GM23338 (cell line): ENCODE measurements at regions not wholly inside any gene's neighbourhood (a gene's known extent, or its start where the extent isn't known, plus 50 kb on each side); places are given as distances from the start of the nearest gene placed in this dataset.

ENCODE experiments used
- ATAC-seq: fragments of 200-7000 bp; cut with Tn5 transposase; 3 replicates; pipeline ENCODE4 v1.9.1; 2020
- DNase-seq: peaks from one replicate; pipeline ENCODE4 v3.0.0-alpha.2; 2015; ENCODE audit warnings: low spot score
- H2AFZ ChIP-seq: fragments of 200-600 bp; sonication (generic); 2 replicates; pipeline ENCODE4 v1.8.0; 2016; ENCODE audit warnings: antibody characterized with exemption, mild to moderate bottlenecking, moderate library complexity
- H3F3A ChIP-seq: fragments of 200-600 bp; sonication (generic); replicated peaks from 2 replicates; pipeline ENCODE4 v1.8.0; 2017; ENCODE audit warnings: antibody characterized with exemption, mixed run types, low read depth
- H3K27ac ChIP-seq: fragments of 200-600 bp; sonication (generic); 2 replicates; pipeline ENCODE4 v1.6.1; 2016; ENCODE audit warnings: low read depth
- H3K27me3 ChIP-seq: fragments of 200-600 bp; sonication (generic); 2 replicates; pipeline ENCODE4 v1.8.0; 2016; ENCODE audit warnings: mild to moderate bottlenecking, mixed run types, moderate library complexity; ENCODE audit not compliant: insufficient read depth
- H3K36me3 ChIP-seq: fragments of 200-600 bp; sonication (generic); 2 replicates; pipeline ENCODE4 v1.8.0; 2016; ENCODE audit warnings: mild to moderate bottlenecking; ENCODE audit not compliant: insufficient read depth
- H3K4me1 ChIP-seq: fragments of 200-600 bp; sonication (generic); 2 replicates; pipeline ENCODE4 v1.8.0; 2016; ENCODE audit warnings: mild to moderate bottlenecking, moderate library complexity; ENCODE audit not compliant: insufficient read depth
- H3K4me2 ChIP-seq: fragments of 200-600 bp; sonication (generic); 2 replicates; pipeline ENCODE4 v1.7.1; 2017; ENCODE audit warnings: mixed run types
- H3K4me3 ChIP-seq: fragments of 200-600 bp; sonication (generic); 2 replicates; pipeline ENCODE4 v1.6.1; 2016; ENCODE audit warnings: mixed run types
- H3K79me2 ChIP-seq: fragments of 200-600 bp; sonication (generic); replicated peaks from 2 replicates; pipeline ENCODE4 v1.8.0; 2017; ENCODE audit warnings: mild to moderate bottlenecking; ENCODE audit not compliant: insufficient read depth
- H3K9me2 ChIP-seq: fragments of 200-600 bp; sonication (generic); 2 replicates; pipeline ENCODE4 v1.8.0; 2017; ENCODE audit not compliant: insufficient read depth
- H4K20me1 ChIP-seq: fragments of 200-600 bp; sonication (generic); replicated peaks from 2 replicates; pipeline ENCODE4 v1.8.0; 2017; ENCODE audit warnings: mild to moderate bottlenecking; ENCODE audit not compliant: insufficient read depth
- H3K27ac Mint-ChIP-seq: 2 replicates; pipeline ENCODE4 v1.8.0; 2020; ENCODE audit warnings: inconsistent platforms, mild to moderate bottlenecking, moderate library complexity, mixed read lengths
- H3K27me3 Mint-ChIP-seq: 3 replicates; pipeline ENCODE4 v1.8.0; 2022; ENCODE audit warnings: low read depth, mild to moderate bottlenecking, moderate library complexity, mixed read lengths, inconsistent platforms; ENCODE audit not compliant: insufficient read depth, poor library complexity
- H3K36me3 Mint-ChIP-seq: 3 replicates; pipeline ENCODE4 v1.8.0; 2021; ENCODE audit warnings: low read depth, mild to moderate bottlenecking, inconsistent platforms, moderate library complexity, mixed read lengths
- H3K4me1 Mint-ChIP-seq: 3 replicates; pipeline ENCODE4 v1.8.0; 2020; ENCODE audit warnings: mild to moderate bottlenecking, inconsistent platforms, mixed read lengths
- H3K4me3 Mint-ChIP-seq: 3 replicates; pipeline ENCODE4 v1.8.0; 2021; ENCODE audit warnings: moderate library complexity, mild to moderate bottlenecking, inconsistent platforms, mixed read lengths
- H3K9me3 Mint-ChIP-seq: 3 replicates; pipeline ENCODE4 v1.8.0; 2020; ENCODE audit warnings: moderate library complexity, mild to moderate bottlenecking, inconsistent platforms, mixed read lengths
- CREB1 ChIP-seq: fragments of 250-450 bp; sonication (Bioruptor Pico); IDR thresholded peaks from 2 replicates; pipeline ENCODE4 v1.5.0; 2020; ENCODE audit warnings: low read depth, mild to moderate bottlenecking, moderate library complexity
- EZH2 ChIP-seq: fragments of 200-600 bp; sonication (generic); IDR thresholded peaks from one replicate; pipeline ENCODE4 v1.8.0; 2017; ENCODE audit warnings: antibody characterized with exemption, mild to moderate bottlenecking, low read depth; ENCODE audit not compliant: unreplicated experiment
- EZH2phosphoT487 ChIP-seq: fragments of 200-600 bp; sonication (generic); IDR thresholded peaks from one replicate; pipeline ENCODE4 v1.8.1; 2018; ENCODE audit warnings: antibody characterized with exemption; ENCODE audit not compliant: unreplicated experiment
- JUNB ChIP-seq: IDR thresholded peaks from one replicate; pipeline ENCODE4 v1.6.1; 2016; ENCODE audit warnings: antibody characterized with exemption; ENCODE audit not compliant: unreplicated experiment
- NANOG ChIP-seq: IDR thresholded peaks from 2 replicates; pipeline ENCODE4 v1.6.1; 2016; ENCODE audit warnings: antibody characterized with exemption, borderline replicate concordance
- POLR2AphosphoS5 ChIP-seq: IDR thresholded peaks from 2 replicates; pipeline ENCODE4 v1.6.1; 2016; ENCODE audit warnings: antibody characterized with exemption, low read depth
- STAT1 ChIP-seq: IDR thresholded peaks from one replicate; pipeline ENCODE4 v1.6.1; 2016; ENCODE audit warnings: antibody characterized with exemption; ENCODE audit not compliant: unreplicated experiment
- ZNF114 ChIP-seq: fragments of 250-450 bp; sonication (Bioruptor Pico); IDR thresholded peaks from 2 replicates; pipeline ENCODE4 v1.5.0; 2020; ENCODE audit warnings: mild to moderate bottlenecking, moderate library complexity
- ZNF331 ChIP-seq: fragments of 250-450 bp; sonication (Bioruptor Pico); IDR thresholded peaks from 2 replicates; pipeline ENCODE4 v1.5.0; 2020; ENCODE audit warnings: low read depth, mild to moderate bottlenecking, moderate library complexity
- TF ChIP-seq, protein P1 (sequence below): fragments of 250-450 bp; sonication (Bioruptor Pico); IDR thresholded peaks from 2 replicates; pipeline ENCODE4 v1.5.0; 2020; ENCODE audit warnings: mild to moderate bottlenecking, moderate library complexity
- TF ChIP-seq, protein P2 (sequence below): IDR thresholded peaks from one replicate; pipeline ENCODE4 v1.6.1; 2018; ENCODE audit warnings: antibody characterized with exemption; ENCODE audit not compliant: unreplicated experiment
- TF ChIP-seq, protein P3 (sequence below): IDR thresholded peaks from 2 replicates; pipeline ENCODE4 v1.6.1; 2016; ENCODE audit warnings: antibody characterized with exemption
- TF ChIP-seq, protein P4 (sequence below), 2 experiments: fragments of 200-600 bp in 1 of 2; sonication (generic) in 1 of 2; conservative IDR thresholded peaks; 2 replicates each; pipeline versions ENCODE4 v1.5.1 to v1.6.1; 2016 to 2017; ENCODE audit warnings: antibody characterized with exemption in 2 of 2, low read depth in 2 of 2, mild to moderate bottlenecking in 2 of 2, moderate library complexity in 1 of 2

DNA sequence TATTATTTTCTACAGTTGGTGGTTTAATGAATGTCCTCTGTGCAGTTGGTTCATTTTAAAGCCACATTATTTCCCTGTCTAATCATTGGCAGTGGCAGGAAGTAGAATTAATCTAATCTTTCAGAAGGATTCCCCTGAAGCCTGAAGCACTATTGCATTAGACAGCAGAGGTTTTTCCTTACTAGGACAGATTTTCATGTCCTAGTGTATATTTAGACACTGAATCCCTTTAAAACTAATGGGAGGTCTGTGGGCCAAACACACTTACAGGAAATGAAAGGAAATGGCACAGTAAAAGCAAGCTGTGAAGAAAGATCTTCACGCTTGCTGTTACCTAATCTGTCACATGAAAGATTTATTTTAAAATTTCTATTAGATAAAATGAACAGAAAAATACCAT lies 165.2 kb downstream of the SLC39A8 start:
- no peaks in the 10 kb centered on the region for H3K4me1 Mint-ChIP-seq
- H3K4me1 ChIP-seq, result no peaks in the 10 kb centered on the region
- no peaks in the 10 kb centered on the region for H4K20me1 ChIP-seq
- H3K27ac ChIP-seq, result no peak overlapping the region
- peaks cover 2% of the 10 kb centered on the region for H3K9me3 Mint-ChIP-seq
- H3K4me3 Mint-ChIP-seq, result no peak overlapping the region
- H3K4me3 ChIP-seq, result no peak overlapping the region
- DNase-seq (no peak), ATAC-seq (no peak)
- H3K9me2 ChIP-seq, result 0 out of 2 replicates have a peak, but pooled peaks cover 3% of the 10 kb centered on the region
- H2AFZ ChIP-seq, result no peak overlapping the region
- TF ChIP-seq JUNB (no peak), EZH2 (no peak), STAT1 (no peak), POLR2AphosphoS5 (no peak), NANOG (no peak), CREB1 (CRISPR knock-in tag) (no peak), ZNF114 (no peak), ZNF331 (no peak), EZH2phosphoT487 (no peak)
- TF ChIP-seq, protein P1, sequence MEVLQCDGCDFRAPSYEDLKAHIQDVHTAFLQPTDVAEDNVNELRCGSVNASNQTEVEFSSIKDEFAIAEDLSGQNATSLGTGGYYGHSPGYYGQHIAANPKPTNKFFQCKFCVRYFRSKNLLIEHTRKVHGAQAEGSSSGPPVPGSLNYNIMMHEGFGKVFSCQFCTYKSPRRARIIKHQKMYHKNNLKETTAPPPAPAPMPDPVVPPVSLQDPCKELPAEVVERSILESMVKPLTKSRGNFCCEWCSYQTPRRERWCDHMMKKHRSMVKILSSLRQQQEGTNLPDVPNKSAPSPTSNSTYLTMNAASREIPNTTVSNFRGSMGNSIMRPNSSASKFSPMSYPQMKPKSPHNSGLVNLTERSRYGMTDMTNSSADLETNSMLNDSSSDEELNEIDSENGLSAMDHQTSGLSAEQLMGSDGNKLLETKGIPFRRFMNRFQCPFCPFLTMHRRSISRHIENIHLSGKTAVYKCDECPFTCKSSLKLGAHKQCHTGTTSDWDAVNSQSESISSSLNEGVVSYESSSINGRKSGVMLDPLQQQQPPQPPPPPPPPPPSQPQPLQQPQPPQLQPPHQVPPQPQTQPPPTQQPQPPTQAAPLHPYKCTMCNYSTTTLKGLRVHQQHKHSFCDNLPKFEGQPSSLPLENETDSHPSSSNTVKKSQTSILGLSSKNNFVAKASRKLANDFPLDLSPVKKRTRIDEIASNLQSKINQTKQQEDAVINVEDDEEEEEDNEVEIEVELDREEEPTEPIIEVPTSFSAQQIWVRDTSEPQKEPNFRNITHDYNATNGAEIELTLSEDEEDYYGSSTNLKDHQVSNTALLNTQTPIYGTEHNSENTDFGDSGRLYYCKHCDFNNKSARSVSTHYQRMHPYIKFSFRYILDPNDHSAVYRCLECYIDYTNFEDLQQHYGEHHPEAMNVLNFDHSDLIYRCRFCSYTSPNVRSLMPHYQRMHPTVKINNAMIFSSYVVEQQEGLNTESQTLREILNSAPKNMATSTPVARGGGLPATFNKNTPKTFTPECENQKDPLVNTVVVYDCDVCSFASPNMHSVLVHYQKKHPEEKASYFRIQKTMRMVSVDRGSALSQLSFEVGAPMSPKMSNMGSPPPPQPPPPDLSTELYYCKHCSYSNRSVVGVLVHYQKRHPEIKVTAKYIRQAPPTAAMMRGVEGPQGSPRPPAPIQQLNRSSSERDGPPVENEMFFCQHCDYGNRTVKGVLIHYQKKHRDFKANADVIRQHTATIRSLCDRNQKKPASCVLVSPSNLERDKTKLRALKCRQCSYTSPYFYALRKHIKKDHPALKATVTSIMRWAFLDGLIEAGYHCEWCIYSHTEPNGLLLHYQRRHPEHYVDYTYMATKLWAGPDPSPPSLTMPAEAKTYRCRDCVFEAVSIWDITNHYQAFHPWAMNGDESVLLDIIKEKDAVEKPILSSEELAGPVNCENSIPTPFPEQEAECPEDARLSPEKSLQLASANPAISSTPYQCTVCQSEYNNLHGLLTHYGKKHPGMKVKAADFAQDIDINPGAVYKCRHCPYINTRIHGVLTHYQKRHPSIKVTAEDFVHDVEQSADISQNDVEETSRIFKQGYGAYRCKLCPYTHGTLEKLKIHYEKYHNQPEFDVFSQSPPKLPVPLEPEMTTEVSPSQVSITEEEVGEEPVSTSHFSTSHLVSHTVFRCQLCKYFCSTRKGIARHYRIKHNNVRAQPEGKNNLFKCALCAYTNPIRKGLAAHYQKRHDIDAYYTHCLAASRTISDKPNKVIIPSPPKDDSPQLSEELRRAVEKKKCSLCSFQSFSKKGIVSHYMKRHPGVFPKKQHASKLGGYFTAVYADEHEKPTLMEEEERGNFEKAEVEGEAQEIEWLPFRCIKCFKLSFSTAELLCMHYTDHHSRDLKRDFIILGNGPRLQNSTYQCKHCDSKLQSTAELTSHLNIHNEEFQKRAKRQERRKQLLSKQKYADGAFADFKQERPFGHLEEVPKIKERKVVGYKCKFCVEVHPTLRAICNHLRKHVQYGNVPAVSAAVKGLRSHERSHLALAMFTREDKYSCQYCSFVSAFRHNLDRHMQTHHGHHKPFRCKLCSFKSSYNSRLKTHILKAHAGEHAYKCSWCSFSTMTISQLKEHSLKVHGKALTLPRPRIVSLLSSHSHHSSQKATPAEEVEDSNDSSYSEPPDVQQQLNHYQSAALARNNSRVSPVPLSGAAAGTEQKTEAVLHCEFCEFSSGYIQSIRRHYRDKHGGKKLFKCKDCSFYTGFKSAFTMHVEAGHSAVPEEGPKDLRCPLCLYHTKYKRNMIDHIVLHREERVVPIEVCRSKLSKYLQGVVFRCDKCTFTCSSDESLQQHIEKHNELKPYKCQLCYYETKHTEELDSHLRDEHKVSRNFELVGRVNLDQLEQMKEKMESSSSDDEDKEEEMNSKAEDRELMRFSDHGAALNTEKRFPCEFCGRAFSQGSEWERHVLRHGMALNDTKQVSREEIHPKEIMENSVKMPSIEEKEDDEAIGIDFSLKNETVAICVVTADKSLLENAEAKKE (CRISPR knock-in tag), result no peak
- TF ChIP-seq, protein P2, sequence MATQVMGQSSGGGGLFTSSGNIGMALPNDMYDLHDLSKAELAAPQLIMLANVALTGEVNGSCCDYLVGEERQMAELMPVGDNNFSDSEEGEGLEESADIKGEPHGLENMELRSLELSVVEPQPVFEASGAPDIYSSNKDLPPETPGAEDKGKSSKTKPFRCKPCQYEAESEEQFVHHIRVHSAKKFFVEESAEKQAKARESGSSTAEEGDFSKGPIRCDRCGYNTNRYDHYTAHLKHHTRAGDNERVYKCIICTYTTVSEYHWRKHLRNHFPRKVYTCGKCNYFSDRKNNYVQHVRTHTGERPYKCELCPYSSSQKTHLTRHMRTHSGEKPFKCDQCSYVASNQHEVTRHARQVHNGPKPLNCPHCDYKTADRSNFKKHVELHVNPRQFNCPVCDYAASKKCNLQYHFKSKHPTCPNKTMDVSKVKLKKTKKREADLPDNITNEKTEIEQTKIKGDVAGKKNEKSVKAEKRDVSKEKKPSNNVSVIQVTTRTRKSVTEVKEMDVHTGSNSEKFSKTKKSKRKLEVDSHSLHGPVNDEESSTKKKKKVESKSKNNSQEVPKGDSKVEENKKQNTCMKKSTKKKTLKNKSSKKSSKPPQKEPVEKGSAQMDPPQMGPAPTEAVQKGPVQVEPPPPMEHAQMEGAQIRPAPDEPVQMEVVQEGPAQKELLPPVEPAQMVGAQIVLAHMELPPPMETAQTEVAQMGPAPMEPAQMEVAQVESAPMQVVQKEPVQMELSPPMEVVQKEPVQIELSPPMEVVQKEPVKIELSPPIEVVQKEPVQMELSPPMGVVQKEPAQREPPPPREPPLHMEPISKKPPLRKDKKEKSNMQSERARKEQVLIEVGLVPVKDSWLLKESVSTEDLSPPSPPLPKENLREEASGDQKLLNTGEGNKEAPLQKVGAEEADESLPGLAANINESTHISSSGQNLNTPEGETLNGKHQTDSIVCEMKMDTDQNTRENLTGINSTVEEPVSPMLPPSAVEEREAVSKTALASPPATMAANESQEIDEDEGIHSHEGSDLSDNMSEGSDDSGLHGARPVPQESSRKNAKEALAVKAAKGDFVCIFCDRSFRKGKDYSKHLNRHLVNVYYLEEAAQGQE, result no peak
- TF ChIP-seq, protein P3, sequence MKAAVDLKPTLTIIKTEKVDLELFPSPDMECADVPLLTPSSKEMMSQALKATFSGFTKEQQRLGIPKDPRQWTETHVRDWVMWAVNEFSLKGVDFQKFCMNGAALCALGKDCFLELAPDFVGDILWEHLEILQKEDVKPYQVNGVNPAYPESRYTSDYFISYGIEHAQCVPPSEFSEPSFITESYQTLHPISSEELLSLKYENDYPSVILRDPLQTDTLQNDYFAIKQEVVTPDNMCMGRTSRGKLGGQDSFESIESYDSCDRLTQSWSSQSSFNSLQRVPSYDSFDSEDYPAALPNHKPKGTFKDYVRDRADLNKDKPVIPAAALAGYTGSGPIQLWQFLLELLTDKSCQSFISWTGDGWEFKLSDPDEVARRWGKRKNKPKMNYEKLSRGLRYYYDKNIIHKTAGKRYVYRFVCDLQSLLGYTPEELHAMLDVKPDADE, result no peak
- TF ChIP-seq, protein P4, sequence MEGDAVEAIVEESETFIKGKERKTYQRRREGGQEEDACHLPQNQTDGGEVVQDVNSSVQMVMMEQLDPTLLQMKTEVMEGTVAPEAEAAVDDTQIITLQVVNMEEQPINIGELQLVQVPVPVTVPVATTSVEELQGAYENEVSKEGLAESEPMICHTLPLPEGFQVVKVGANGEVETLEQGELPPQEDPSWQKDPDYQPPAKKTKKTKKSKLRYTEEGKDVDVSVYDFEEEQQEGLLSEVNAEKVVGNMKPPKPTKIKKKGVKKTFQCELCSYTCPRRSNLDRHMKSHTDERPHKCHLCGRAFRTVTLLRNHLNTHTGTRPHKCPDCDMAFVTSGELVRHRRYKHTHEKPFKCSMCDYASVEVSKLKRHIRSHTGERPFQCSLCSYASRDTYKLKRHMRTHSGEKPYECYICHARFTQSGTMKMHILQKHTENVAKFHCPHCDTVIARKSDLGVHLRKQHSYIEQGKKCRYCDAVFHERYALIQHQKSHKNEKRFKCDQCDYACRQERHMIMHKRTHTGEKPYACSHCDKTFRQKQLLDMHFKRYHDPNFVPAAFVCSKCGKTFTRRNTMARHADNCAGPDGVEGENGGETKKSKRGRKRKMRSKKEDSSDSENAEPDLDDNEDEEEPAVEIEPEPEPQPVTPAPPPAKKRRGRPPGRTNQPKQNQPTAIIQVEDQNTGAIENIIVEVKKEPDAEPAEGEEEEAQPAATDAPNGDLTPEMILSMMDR (conservative IDR thresholded peaks at IDR 0.05; ENCODE audit: low read depth in 2 of 2), result no peak
- H3K79me2 ChIP-seq, result no peaks in the 10 kb centered on the region
- H3K27ac Mint-ChIP-seq, result no peak overlapping the region
- no peaks in the 10 kb centered on the region for H3K36me3 Mint-ChIP-seq
- H3K27me3 ChIP-seq, result no peaks in the 10 kb centered on the region
- no peak overlapping the region for H3K4me2 ChIP-seq
- no peaks in the 10 kb centered on the region for H3K27me3 Mint-ChIP-seq
- H3F3A ChIP-seq, result no peaks in the 10 kb centered on the region
- no peaks in the 10 kb centered on the region for H3K36me3 ChIP-seq
